Activated CD8-positive, alpha-beta memory T cell treated with anti-CD3 and anti-CD28 coated beads, Interleukin-2, amount 10 ng/mL, durations not matched to agents 7 days and 5 days (primary cell): ENCODE measurements at regions not wholly inside any gene's neighbourhood (a gene's known extent, or its start where the extent isn't known, plus 50 kb on each side); places are given as distances from the start of the nearest gene placed in this dataset.
"Not testable (repeated sequence)": the region's sequence is repeated elsewhere in the genome, so short reads cannot be mapped to it uniquely, and the experiment has no call there.

Source experiments
- ATAC-seq: fragments of 150-1000 bp; cut with Tn5 transposase; one replicate; pipeline ENCODE4 v1.10.0; 2021; ENCODE audit warnings: moderate library complexity
- CTCF ChIA-PET: fragments of 350-600 bp; sonication (Branson Sonifier 250); formaldehyde crosslinking; loops from one replicate; lab custom pipeline; 2021; ENCODE audit warnings: antibody characterized with exemption; lab: Charles Lee
- DNase-seq: peaks from one replicate; pipeline ENCODE4 v3.0.0-alpha.2; 2020
- H3K27ac Mint-ChIP-seq: one replicate; pipeline ENCODE4 v1.8.0; 2021; ENCODE audit warnings: mild to moderate bottlenecking, mixed read lengths
- H3K27me3 Mint-ChIP-seq: one replicate; pipeline ENCODE4 v1.8.0; 2021; ENCODE audit warnings: mixed read lengths
- H3K36me3 Mint-ChIP-seq: one replicate; pipeline ENCODE4 v1.8.0; 2021; ENCODE audit warnings: mild to moderate bottlenecking, mixed read lengths
- H3K4me1 Mint-ChIP-seq: one replicate; pipeline ENCODE4 v1.8.0; 2021; ENCODE audit warnings: mixed read lengths
- H3K4me3 Mint-ChIP-seq: one replicate; pipeline ENCODE4 v1.8.0; 2021; ENCODE audit warnings: mild to moderate bottlenecking, moderate library complexity, mixed read lengths
- H3K9me3 Mint-ChIP-seq: one replicate; pipeline ENCODE4 v1.8.0; 2022; ENCODE audit warnings: low read depth, mixed read lengths

- ATAC-seq, DNase-seq, CTCF ChIA-PET, H3K4me1 Mint-ChIP-seq, H3K27me3 Mint-ChIP-seq, H3K9me3 Mint-ChIP-seq, H3K27ac Mint-ChIP-seq, H3K4me3 Mint-ChIP-seq, H3K36me3 Mint-ChIP-seq: not testable (repeated sequence)
These were observed 249.4 kb downstream of the RPL10L start for GRCh38 chr14:46402001-46402690.

GRCh38 chr14:46401066-46401465 is 250.5 kb downstream of the RPL10L start:
- Mint-ChIP-seq H3K4me1 (no peaks in the 10 kb centered on the region), H3K4me3 (no peak overlapping the region), H3K27me3 (no peaks in the 10 kb centered on the region), H3K9me3 (peaks cover 2% of the 10 kb centered on the region), H3K27ac (no peak overlapping the region), H3K36me3 (no peaks in the 10 kb centered on the region)
- ATAC-seq = no peak
- no peak for DNase-seq
- CTCF ChIA-PET = no interaction called here

- CTCF ChIA-PET = no interaction called here
- Mint-ChIP-seq H3K36me3 (no peaks in the 10 kb centered on the region), H3K4me3 (no peak overlapping the region), H3K27ac (no peak overlapping the region), H3K9me3 (peaks cover 2% of the 10 kb centered on the region), H3K4me1 (no peaks in the 10 kb centered on the region), H3K27me3 (no peaks in the 10 kb centered on the region)
- ATAC-seq (no peak), DNase-seq (no peak)
These were observed 252.5 kb downstream of the RPL10L start for GRCh38 chr14:46399049-46399448.

- H3K27ac Mint-ChIP-seq = no peak overlapping the region
- ATAC-seq (no peak), DNase-seq (no peak)
- peaks cover 8% of the 10 kb centered on the region for H3K9me3 Mint-ChIP-seq
- H3K36me3 Mint-ChIP-seq = peaks cover 2% of the 10 kb centered on the region
- no peaks in the 10 kb centered on the region for H3K4me1 Mint-ChIP-seq
- no peaks in the 10 kb centered on the region for H3K27me3 Mint-ChIP-seq
- no peak overlapping the region for H3K4me3 Mint-ChIP-seq
- CTCF ChIA-PET = no interaction called here
These were observed 267.0 kb downstream of the RPL10L start for GRCh38 chr14:46384611-46385010.

GRCh38 chr14:46381674-46382073 is 269.9 kb downstream of the RPL10L start:
- CTCF ChIA-PET = no interaction called here
- H3K27ac Mint-ChIP-seq = no peak overlapping the region
- H3K27me3 Mint-ChIP-seq = no peaks in the 10 kb centered on the region
- DNase-seq (no peak), ATAC-seq (no peak)
- H3K4me3 Mint-ChIP-seq = no peak overlapping the region
- no peaks in the 10 kb centered on the region for H3K4me1 Mint-ChIP-seq
- peaks cover 11% of the 10 kb centered on the region for H3K9me3 Mint-ChIP-seq
- H3K36me3 Mint-ChIP-seq = peaks cover 2% of the 10 kb centered on the region

- Mint-ChIP-seq H3K4me1 (no peaks in the 10 kb centered on the region), H3K9me3 (peaks cover 14% of the 10 kb centered on the region), H3K4me3 (no peak overlapping the region), H3K36me3 (no peaks in the 10 kb centered on the region), H3K27ac (no peak overlapping the region), H3K27me3 (no peaks in the 10 kb centered on the region)
- DNase-seq = no peak
- CTCF ChIA-PET = no interaction called here
- no peak for ATAC-seq
These were observed 273.3 kb downstream of the RPL10L start for GRCh38 chr14:46378248-46378647.

GRCh38 chr14:46377305-46377704 is 274.3 kb downstream of the RPL10L start:
- Mint-ChIP-seq H3K36me3 (no peaks in the 10 kb centered on the region), H3K4me3 (no peak overlapping the region), H3K27ac (no peak overlapping the region), H3K9me3 (peaks cover 14% of the 10 kb centered on the region), H3K4me1 (no peaks in the 10 kb centered on the region), H3K27me3 (no peaks in the 10 kb centered on the region)
- CTCF ChIA-PET = no interaction called here
- ATAC-seq (no peak), DNase-seq (no peak)

- H3K27me3 Mint-ChIP-seq = no peaks in the 10 kb centered on the region
- no peaks in the 10 kb centered on the region for H3K4me1 Mint-ChIP-seq
- no peaks in the 10 kb centered on the region for H3K36me3 Mint-ChIP-seq
- H3K9me3 Mint-ChIP-seq = peaks cover 5% of the 10 kb centered on the region
- ATAC-seq = no peak
- CTCF ChIA-PET = no interaction called here
- no peak overlapping the region for H3K27ac Mint-ChIP-seq
- no peak for DNase-seq
- H3K4me3 Mint-ChIP-seq = no peak overlapping the region
These were observed 282.2 kb downstream of the RPL10L start for GRCh38 chr14:46369391-46369790.

GRCh38 chr14:46368275-46368674 is 283.3 kb downstream of the RPL10L start:
- peaks cover 9% of the 10 kb centered on the region for H3K9me3 Mint-ChIP-seq
- H3K36me3 Mint-ChIP-seq = no peaks in the 10 kb centered on the region
- H3K4me1 Mint-ChIP-seq = no peaks in the 10 kb centered on the region
- no peaks in the 10 kb centered on the region for H3K27me3 Mint-ChIP-seq
- no peak overlapping the region for H3K27ac Mint-ChIP-seq
- CTCF ChIA-PET = no interaction called here
- H3K4me3 Mint-ChIP-seq = no peak overlapping the region
- ATAC-seq = no peak
- no peak for DNase-seq

- no peaks in the 10 kb centered on the region for H3K27me3 Mint-ChIP-seq
- CTCF ChIA-PET = no interaction called here
These were observed 298.7 kb downstream of the RPL10L start for GRCh38 chr14:46352844-46353243.

GRCh38 chr14:46344327-46344937 is 307.1 kb downstream of the RPL10L start:
- Mint-ChIP-seq H3K9me3 (peaks cover 4% of the 10 kb centered on the region), H3K4me3 (no peak overlapping the region), H3K4me1 (no peaks in the 10 kb centered on the region), H3K27me3 (no peaks in the 10 kb centered on the region), H3K27ac (no peak overlapping the region), H3K36me3 (no peaks in the 10 kb centered on the region)
- no peak for DNase-seq
- no peak for ATAC-seq
- CTCF ChIA-PET = no interaction called here

More at GRCh38 chr14:46352844-46353243, 298.7 kb downstream of the RPL10L start:
- DNase-seq = no peak
- Mint-ChIP-seq H3K4me3 (no peak overlapping the region), H3K4me1 (no peaks in the 10 kb centered on the region), H3K27ac (no peak overlapping the region), H3K9me3 (peaks cover 9% of the 10 kb centered on the region), H3K36me3 (no peaks in the 10 kb centered on the region)
- ATAC-seq = no peak

GRCh38 chr14:46325777-46326176 is 325.8 kb downstream of the RPL10L start:
- Mint-ChIP-seq H3K4me3 (no peak overlapping the region), H3K27ac (no peak overlapping the region), H3K27me3 (no peaks in the 10 kb centered on the region), H3K36me3 (no peaks in the 10 kb centered on the region), H3K9me3 (peaks cover 8% of the 10 kb centered on the region), H3K4me1 (no peaks in the 10 kb centered on the region)
- ATAC-seq = no peak
- CTCF ChIA-PET = no interaction called here
- no peak for DNase-seq

GRCh38 chr14:46325157-46325556 is 326.4 kb downstream of the RPL10L start:
- no peaks in the 10 kb centered on the region for H3K36me3 Mint-ChIP-seq

GRCh38 chr14:46323404-46323762 is 328.2 kb downstream of the RPL10L start:
- no peaks in the 10 kb centered on the region for H3K4me1 Mint-ChIP-seq
- peaks cover 13% of the 10 kb centered on the region for H3K9me3 Mint-ChIP-seq
- no peak for ATAC-seq
- CTCF ChIA-PET = no interaction called here
- no peak overlapping the region for H3K27ac Mint-ChIP-seq
- no peaks in the 10 kb centered on the region for H3K36me3 Mint-ChIP-seq
- no peak for DNase-seq
- H3K4me3 Mint-ChIP-seq = no peak overlapping the region
- no peaks in the 10 kb centered on the region for H3K27me3 Mint-ChIP-seq

More at GRCh38 chr14:46325157-46325556, 326.4 kb downstream of the RPL10L start:
- H3K4me1 Mint-ChIP-seq = no peaks in the 10 kb centered on the region
- H3K4me3 Mint-ChIP-seq = no peak overlapping the region
- CTCF ChIA-PET = no interaction called here
- ATAC-seq = no peak
- DNase-seq = no peak
- no peak overlapping the region for H3K27ac Mint-ChIP-seq
- no peaks in the 10 kb centered on the region for H3K27me3 Mint-ChIP-seq
- H3K9me3 Mint-ChIP-seq = peaks cover 8% of the 10 kb centered on the region
